GM21737 (cell line): ENCODE measurements at regions not wholly inside any gene's neighbourhood (a gene's known extent, or its start where the extent isn't known, plus 50 kb on each side); places are given as distances from the start of the nearest gene placed in this dataset.
"Not testable (repeated sequence)": the region's sequence is repeated elsewhere in the genome, so short reads cannot be mapped to it uniquely, and the experiment has no call there.

Source experiments
- ATAC-seq: cut with Tn5 transposase; IDR thresholded peaks from one replicate; pipeline ENCODE4 v1.9.1; 2021; ENCODE audit warnings: mild to moderate bottlenecking, moderate library complexity; ENCODE audit not compliant: unreplicated experiment

DNA sequence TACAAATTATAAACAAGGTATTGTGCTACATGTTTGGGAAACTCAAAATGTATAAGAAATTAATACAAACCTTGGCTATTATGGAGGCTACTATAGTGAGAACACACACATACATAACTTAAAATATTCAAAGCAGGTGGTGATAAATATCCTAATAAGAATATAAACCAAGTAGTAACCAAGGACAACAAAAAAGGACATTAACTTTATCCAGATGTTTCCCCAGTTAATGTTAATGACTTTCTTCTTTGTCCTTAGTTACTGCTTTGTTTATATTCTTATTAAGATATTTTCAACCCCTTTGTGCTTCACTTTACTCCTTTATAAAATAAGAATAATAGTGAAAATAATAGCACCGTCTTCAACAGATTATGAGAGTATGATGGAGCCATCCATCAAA is 241.6 kb downstream of the CALCRL start:
- ATAC-seq = no peak

DNA sequence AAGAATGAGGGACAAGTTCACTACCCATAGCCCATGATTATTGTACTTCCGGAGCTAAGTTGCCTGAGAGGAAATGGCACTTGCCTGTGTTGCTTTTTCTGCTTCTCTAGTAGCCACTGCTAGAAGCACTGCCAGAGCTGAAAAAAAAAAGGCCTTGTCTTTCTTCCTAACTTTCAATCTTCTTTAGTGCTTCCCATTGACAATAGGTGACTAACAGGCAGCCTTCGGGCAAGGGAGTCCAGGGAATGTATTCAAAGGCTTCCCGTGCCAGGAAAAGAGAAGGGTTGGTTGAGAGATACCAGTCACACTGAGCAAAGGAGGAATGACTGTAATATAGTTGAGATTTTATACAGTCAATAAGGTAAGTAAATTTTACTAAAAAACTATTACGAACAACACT is 242.0 kb downstream of the CALCRL start:
- no peak for ATAC-seq

DNA sequence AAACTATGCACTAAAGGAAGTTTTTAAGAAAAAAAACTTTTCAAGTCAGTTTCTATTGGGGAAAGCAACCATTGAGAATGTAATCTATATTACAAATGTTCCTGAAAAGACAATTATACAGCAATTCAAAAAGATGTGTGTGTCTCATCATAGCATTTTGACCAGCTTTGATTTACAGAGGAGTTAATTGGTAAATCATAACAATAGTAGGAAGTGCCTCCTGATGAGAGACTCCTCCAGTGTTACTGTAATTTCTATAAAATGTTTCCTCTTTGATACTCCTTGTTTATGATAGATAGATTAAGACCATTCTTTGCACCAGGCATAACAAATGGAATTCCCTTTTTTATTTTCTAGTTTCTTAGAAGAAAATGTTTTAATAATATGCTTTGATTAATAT is 249.9 kb downstream of the CALCRL start:
- ATAC-seq = no peak

DNA sequence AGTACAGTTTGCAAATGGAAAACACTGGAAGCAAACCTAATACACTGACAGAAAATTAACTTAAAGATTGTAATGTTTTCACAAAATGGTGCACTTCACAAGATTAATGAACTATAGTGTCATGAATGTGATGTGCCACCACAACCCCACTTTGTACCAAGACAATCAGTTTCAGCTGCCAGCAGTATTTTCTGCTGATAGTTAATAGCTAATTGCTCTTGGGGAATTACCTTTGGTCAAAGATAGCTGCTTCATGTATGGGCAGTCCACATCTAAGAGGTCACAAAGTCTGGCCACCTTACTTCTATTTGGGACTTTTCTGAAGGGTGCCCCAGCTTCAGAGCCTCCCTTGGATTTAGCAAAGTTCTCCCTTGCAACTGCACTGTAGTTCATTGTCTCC is 254.0 kb downstream of the CALCRL start:
- ATAC-seq = no peak

DNA sequence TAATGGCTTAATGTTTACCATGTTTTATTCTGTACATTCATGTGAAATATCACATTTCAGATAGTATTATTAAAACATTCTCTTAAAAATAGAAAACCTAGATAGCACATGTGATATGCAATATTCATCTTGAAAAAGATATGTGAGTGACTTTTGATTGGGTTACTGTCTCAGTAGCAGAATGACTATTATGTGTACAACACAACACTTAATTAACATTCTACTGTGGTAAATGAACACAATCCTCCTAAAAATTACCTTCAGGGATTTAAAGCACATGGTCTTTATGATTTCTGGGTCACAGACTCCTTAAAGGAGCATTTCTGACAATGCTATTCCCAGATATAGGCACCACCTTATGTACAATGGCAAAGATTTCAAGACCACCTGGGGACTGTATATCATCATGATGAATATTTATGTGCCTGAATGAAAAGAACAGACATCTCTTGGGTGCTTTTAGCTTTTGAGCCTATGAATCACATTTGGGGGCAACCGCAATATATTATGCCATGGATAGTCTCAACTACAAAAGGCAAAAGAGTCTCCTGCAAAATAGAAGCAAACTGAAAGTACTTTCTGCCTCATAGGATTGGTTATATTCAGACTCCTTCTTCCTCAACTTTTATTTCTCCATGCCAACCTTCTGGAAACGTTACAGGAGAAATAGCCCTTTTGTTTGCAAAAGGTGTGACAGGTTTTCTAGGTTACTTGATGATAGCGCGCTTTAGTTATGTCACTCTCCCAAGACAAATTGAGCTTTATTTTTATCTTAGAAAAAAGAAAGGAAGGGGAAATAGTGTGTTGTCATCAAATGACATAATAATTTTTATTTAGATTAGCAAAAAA is 259.0 kb downstream of the CALCRL start:
- no peak for ATAC-seq

DNA sequence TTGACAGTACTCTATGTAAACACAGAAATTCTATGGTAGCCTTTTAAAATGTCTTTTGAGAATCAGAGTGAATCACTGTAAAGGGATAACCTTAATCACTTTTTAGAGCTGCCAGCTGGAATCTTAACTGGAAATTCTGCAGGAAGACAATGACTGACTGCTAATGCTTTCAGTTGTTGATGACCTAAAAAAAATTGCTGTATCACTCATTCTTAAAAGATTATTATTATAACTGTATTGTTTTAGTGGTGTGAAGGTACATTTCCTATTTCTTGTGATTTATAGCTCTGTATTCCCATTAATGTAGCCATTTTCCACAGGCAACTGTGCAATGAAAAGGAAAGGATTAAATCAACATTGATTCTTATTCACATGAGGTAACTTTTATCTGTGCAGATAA is 260.5 kb downstream of the CALCRL start:
- no peak for ATAC-seq

DNA sequence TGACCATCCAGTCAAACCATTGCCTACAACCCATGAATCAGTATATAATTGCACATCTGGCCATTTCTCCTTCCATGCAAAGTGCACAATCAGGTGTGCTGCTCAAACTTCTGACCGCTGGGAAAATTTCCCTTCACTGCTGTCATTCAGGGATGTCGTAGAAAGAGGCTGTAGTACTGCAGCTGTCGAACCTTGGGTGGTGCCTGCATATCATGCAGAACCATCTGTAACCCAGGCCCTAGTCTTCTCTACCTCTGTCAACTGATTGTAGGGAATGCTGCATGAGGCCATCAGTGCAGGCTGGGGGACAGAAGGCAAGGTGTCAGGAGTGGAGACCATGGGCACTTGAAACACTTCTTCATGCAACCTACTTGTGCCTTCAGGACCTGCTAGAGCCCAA is 267.5 kb downstream of the CALCRL start:
- no peak for ATAC-seq

DNA sequence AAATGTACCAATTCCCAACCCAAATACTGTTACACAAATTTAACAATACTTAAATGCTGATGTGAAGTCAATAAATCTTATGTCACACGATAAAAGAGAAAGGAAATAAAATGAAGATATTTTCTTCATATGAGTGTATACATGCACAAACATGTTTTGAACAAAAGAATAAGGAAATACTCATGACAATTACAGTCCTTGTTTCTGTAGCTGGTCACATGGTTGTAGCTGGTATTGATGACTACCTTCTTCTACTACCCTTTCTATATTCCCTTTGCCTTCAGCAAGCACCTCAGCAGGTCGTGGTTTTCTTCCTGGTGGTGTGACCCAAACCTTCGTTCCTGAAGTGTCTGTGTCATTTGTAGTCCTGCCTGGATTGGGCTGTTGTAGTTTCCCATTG is 269.2 kb downstream of the CALCRL start:
- not testable (repeated sequence) for ATAC-seq

DNA sequence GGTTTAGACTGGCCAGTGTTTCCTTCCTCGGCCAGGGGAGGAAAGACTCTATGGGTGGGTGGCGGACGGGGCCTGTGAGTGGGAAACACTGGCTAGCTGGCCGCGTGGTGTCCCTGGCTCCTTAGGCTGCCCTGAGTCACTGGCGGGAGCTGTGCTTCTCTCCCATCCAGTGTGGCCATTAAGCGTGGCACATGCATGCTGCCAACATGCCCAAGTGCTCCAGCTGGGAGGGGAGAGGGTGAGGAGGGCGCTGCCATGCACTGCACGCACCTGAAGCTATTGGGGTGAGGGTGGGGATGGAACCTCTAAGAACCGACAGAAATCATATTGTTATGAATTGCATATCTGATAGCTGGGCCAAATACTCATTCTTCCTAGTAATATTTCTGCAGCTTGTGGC is 270.8 kb downstream of the CALCRL start:
- no peak for ATAC-seq

DNA sequence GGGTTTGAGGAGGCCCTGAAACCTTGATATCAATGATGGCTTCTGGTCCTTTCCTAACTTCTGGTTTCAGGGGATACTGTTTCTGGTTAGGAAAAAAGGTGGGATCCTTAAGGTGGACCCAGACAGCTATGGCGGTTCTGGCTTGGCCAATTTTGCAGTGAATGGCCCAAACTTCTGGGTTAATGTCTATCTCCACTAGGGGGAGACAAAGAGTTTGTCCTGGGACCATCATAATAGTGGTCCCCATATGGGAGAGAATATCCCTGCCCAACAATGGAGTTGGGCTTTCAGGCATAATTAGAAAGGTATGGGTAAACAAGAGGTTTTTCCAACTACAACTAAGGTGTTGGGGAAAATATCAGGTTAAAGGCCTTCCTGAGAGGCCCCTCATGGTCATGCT is 273.5 kb downstream of the CALCRL start:
- ATAC-seq = no peak

DNA sequence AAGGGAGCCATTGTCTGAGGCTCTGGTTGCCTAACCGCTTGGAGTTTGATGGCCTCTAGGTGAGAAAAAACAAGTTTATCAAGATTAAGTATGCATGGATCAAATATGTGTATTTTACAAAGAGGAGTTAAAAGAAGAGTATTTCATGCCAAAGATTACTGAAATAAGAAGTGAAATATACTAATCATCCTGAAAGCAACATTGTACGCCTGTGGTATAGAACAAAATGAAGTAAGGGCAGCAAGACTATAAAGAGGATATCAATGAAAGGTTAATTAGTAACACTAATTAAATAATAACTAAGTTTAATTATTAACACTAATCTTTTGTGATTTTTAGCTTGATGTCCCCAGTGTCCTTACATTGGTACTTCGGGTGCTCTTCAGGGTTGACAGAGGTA is 276.7 kb downstream of the CALCRL start:
- no peak for ATAC-seq

DNA sequence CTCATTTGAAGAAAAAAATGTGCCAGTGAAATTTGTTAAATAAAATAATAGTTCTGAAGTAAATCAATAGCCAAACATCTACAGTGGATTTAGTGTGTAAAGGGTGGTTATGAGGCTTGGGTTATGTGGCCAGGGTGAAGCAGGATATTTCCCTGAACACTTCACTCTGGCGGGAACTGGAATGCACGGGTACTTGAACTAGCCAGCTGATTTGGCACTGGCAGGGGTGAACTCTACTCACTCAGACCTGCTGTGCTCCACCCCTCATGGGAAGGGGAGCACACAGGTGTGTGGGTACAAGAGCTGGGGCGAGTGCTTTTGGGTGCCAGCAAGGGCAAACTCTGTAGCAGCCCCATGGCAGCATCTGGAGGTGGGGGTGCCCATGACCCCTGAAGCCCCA is 278.2 kb downstream of the CALCRL start:
- no peak for ATAC-seq

DNA sequence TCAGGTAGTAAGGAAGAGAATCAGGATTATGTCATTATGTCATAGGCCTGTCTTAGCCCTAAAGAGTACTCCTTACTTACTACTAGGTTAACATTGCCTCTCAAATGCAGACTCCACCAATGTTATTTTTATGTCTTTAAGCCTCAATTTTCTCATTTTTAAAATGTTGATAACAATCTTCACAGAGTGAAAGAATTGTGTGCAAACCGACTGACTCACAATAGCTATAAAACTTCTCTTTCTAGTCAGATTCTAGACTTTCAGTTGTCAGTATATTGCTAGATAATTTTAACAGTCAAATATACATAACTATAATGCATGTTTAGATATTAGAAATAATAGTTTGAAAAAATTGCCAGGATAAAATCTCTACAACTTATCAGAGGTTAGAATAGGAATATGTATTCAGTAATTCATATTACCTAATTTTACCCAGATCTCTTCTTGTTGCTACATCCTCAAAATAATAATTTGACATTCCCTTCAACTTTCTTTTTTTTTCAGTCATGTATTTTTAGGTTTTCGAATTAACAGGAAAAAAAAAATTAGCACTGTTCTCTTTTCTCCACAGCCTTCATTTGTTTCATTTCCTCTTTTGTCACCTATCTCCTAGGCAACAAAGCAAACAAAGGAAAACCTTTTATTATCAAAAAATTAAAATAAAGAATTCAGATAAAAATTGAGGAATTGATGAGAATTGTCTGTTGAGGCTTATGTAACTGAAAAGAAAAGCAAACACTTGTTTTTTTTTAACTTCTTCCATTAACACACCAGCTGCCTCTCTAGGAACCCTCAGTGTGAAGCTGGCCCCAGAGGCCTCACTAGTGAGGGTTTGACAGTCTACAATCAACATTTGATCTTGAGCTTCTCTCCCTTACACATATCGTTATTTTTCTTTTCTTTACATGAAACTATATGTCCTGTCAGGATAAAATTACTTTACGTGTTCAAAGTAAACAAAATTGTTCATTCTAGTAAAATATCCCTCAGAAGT is 279.0 kb downstream of the CALCRL start:
- ATAC-seq = peak; percentile 73

DNA sequence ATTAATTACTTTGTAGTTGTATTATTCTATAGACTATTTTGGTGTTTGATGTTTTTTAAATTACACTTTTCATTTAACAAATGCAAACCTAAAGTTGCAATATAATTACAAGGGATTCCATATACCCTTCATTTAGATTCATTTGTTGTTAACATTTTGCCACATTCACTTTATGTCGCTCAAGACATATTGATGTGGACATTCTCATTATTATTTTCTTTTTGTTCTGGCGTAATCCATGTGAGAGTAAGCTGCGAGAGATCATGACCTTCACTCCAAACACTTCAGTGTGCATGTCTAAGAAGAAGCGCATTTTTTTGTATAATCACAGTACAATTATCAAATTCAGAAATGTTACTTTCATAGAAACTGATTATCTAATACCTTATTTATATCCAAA is 280.6 kb downstream of the CALCRL start:
- ATAC-seq = no peak

DNA sequence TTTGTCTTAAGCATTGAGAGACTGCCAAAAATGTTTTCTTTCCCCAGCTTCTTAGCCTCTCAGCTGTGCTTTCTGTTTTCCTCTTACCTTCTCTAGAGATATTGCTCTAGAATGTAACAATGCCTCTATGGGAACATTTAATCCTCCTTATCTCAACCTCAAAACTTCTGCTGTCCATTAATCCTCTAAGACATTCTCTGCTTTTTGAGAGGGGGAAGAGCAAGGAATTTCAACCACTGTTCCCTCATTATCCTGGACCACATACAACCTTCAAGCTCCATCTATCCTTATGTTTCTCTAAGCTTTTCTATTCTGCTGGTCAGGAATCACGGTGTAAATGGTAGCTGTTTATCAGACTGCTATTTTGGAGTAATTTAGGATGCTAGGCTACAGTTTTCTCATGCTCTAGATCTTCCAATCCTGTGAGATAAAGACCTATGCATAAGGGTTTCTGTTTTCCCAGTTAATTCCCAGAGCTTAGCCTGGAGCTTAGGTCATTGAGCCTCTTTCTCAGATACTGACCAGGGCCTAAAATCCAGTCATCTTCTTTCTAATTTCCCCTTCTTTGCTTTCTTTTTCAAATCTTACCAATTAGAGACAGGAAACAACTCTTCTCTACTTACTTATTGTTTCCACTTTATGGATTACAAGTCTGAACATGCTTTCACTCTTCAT is 282.0 kb downstream of the CALCRL start:
- ATAC-seq = no peak

DNA sequence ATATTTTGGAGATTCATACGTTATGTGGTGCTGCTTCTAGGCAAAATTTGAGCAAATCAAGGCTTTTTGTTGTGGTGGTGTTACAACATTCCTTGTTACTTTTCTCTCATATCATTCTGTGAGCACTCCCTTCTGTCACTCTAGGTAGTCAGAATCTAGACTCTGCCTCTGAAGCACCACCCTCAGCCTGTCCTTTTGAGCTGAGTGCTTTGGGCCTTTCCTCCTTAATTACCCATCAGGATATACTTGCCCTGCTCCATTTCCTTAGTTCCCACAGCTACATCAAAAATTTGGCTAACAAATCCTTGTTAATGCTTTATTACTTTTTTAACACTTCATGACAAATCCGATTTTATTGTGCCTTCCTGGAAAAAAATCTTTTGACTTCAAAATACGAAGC is 289.6 kb downstream of the CALCRL start:
- no peak for ATAC-seq

DNA sequence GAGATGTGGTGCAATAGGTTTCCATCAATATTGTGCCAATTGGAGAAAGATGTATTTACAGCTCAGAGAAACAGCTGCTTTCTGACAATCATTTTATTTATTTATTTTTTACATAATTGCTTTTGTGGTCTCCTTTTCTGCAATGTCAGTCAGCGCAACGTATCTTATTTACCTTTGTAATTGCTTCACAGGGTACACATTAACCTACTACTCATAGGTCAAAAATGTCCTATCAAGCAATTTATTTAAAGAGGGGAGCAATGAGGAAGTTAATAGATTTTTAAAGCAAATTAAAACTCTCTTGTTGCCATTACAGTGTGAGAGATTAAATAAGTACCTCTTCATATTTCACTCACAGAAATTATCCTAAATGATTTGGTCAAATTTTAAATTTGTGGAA is 291.0 kb downstream of the CALCRL start:
- no peak for ATAC-seq

DNA sequence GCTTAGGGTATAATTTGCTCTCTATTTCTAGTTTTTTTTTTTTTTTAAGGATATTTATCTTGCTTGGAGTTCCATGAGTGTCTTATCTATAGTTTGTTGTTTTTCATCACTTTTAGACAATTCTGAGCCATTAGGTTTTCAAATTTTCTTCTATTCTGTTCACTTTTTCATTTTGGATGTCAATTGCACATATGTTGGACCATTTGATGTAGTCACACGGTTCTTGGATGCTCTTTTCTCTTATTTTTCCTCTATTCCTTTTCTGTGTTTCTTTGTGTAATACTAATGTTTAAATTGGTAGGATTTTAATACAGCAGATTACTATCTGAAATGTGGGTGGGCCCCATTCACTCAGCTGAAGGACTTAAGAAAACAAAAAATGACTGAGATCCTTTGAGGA is 292.6 kb downstream of the CALCRL start:
- ATAC-seq = no peak

DNA sequence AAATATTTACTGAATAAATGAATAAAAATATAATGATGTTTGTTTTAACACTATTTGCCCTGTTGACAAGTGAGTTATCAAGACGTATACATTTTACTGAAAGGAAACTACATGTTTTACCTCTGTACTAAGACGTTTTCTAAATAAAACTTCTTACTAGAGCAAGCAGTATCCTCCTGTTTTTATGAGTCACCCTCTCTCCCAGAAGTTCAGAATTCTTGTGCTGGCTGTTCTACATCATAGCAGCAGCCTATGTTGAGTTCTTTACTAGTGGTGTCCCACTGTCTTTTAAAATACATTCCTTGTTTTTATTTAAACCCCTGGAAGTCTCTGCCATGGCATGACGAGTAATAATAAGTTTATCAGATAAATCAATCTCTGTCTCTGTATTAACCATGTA is 297.4 kb downstream of the CALCRL start:
- ATAC-seq = no peak

DNA sequence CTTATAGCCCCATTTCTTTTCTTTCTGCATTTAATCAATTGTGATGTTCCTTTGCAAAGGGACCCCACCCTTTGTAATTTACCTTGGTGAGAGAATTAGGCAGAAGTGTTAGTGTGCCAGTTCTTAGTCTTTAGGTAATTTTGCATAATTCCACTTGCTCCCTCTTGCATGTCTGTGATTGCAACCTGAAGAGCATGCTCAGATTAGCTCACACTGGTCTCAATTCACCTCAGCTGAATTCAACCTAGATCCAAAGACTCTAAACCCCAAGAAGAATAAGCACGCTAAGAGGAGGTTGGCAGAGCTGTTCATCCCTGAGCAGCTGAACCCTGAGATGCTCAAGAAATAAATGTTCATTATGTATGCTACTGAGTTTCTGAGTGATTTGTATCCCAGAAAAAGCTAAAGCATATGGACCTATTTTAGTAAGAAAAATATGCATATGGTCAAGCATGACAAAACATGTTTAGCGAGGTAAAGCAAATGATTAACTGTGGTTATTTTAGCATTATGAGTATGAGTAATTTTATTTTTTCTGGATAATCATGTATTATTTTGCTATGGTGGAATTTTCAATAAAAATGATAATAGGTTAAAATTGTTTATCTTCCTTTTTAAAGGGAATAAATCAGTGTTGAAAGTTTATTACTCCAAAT is 299.2 kb upstream of the ZSWIM2 start:
- ATAC-seq = no peak

DNA sequence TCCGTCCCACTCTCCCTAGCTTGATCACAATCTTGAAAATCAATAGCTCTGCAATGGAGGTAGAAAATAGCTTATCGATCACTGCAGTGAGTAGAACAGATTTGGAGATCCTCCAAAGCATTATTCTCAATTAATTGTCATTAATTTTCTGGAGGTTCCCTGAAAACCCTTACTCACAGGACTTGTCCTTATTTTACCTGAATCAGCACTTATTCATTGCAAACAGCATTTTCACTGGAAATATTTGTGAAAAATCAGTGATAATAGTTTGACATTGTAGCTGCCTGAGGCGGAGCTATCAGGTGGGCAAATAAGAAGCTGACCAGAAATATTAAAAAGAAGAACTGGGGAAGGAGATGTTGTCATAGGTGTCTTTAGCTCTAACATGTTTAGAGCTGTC is 294.6 kb upstream of the ZSWIM2 start:
- no peak for ATAC-seq
